Jurkat, Clone E6-1 (cell line): ENCODE measurements at regions not wholly inside any gene's neighbourhood (a gene's known extent, or its start where the extent isn't known, plus 50 kb on each side); places are given as distances from the start of the nearest gene placed in this dataset.

Experiments used
- DNase-seq: peaks from one replicate; pipeline ENCODE4 v3.0.0-alpha.2; 2011; ENCODE audit warnings: low read depth, low spot score
- H3K4me3 ChIP-seq: 2 replicates; pipeline ENCODE4 v1.5.1; 2011; ENCODE audit warnings: mild to moderate bottlenecking, low read length, control low read depth, moderate library complexity

- DNase-seq = no peak
- no peak overlapping the region for H3K4me3 ChIP-seq
Measured at GRCh38 chr1:216866714-216867113, 143.5 kb upstream of the ESRRG start.

- no peak overlapping the region for H3K4me3 ChIP-seq
- DNase-seq = no peak
Measured at GRCh38 chr1:216855810-216856209, 132.6 kb upstream of the ESRRG start.

GRCh38 chr1:216854836-216855484 lies 131.7 kb upstream of the ESRRG start:
- DNase-seq = no peak

GRCh38 chr1:216851073-216851472 lies 127.8 kb upstream of the ESRRG start:
- no peak overlapping the region for H3K4me3 ChIP-seq
- DNase-seq = no peak

More at GRCh38 chr1:216854836-216855484, 131.7 kb upstream of the ESRRG start:
- no peak overlapping the region for H3K4me3 ChIP-seq

- no peak for DNase-seq
- H3K4me3 ChIP-seq = no peak overlapping the region
Measured at GRCh38 chr1:216849146-216849545, 125.9 kb upstream of the ESRRG start.

GRCh38 chr1:216847397-216848036 lies 124.3 kb upstream of the ESRRG start:
- no peak for DNase-seq
- no peak overlapping the region for H3K4me3 ChIP-seq

- DNase-seq = no peak
Measured at GRCh38 chr1:216846339-216846738, 123.1 kb upstream of the ESRRG start.

GRCh38 chr1:216843409-216843808 lies 120.2 kb upstream of the ESRRG start:
- no peak for DNase-seq
- no peak overlapping the region for H3K4me3 ChIP-seq

More at GRCh38 chr1:216846339-216846738, 123.1 kb upstream of the ESRRG start:
- H3K4me3 ChIP-seq = no peak overlapping the region

GRCh38 chr1:216841165-216841564 lies 117.9 kb upstream of the ESRRG start:
- DNase-seq = no peak
- H3K4me3 ChIP-seq = no peak overlapping the region

GRCh38 chr1:216836316-216836715 lies 113.1 kb upstream of the ESRRG start:
- no peak for DNase-seq
- no peak overlapping the region for H3K4me3 ChIP-seq

- DNase-seq = no peak
- no peak overlapping the region for H3K4me3 ChIP-seq
Measured at GRCh38 chr1:216833509-216833908, 110.3 kb upstream of the ESRRG start.

GRCh38 chr1:216832192-216832591 lies 109.0 kb upstream of the ESRRG start:
- no peak for DNase-seq
- H3K4me3 ChIP-seq = no peak overlapping the region

GRCh38 chr1:216830424-216831210 lies 107.4 kb upstream of the ESRRG start:
- no peak overlapping the region for H3K4me3 ChIP-seq
- no peak for DNase-seq

GRCh38 chr1:216827251-216827650 lies 104.0 kb upstream of the ESRRG start:
- H3K4me3 ChIP-seq = no peak overlapping the region
- no peak for DNase-seq

GRCh38 chr1:216826646-216827045 lies 103.4 kb upstream of the ESRRG start:
- no peak overlapping the region for H3K4me3 ChIP-seq
- no peak for DNase-seq

- no peak for DNase-seq
Measured at GRCh38 chr1:216826214-216826613, 103.0 kb upstream of the ESRRG start.

GRCh38 chr1:216825557-216825956 lies 102.3 kb upstream of the ESRRG start:
- H3K4me3 ChIP-seq = no peak overlapping the region
- no peak for DNase-seq

More at GRCh38 chr1:216826214-216826613, 103.0 kb upstream of the ESRRG start:
- no peak overlapping the region for H3K4me3 ChIP-seq

GRCh38 chr1:216824511-216824910 lies 101.3 kb upstream of the ESRRG start:
- DNase-seq = no peak
- H3K4me3 ChIP-seq = no peak overlapping the region

GRCh38 chr1:216823731-216824130 lies 100.5 kb upstream of the ESRRG start:
- no peak overlapping the region for H3K4me3 ChIP-seq
- DNase-seq = no peak

GRCh38 chr1:216822480-216822879 lies 99.3 kb upstream of the ESRRG start:
- H3K4me3 ChIP-seq = no peak overlapping the region
- DNase-seq = no peak
